SK-N-SH treated with all-trans-retinoic acid at 6 μM for 48 hours (cell line): ENCODE measurements at regions not wholly inside any gene's neighbourhood (a gene's known extent, or its start where the extent isn't known, plus 50 kb on each side); places are given as distances from the start of the nearest gene placed in this dataset.

Source experiments
- ATAC-seq: fragments of 200-7000 bp; cut with Tn5 transposase; 3 replicates; pipeline ENCODE4 v1.9.1; 2020; ENCODE audit warnings: mild to moderate bottlenecking, moderate library complexity
- ARNTL ChIP-seq: fragments of 450-650 bp; formaldehyde crosslinking; IDR thresholded peaks from 2 replicates; pipeline ENCODE4 v1.5.0; 2020; ENCODE audit warnings: low read depth, mild to moderate bottlenecking, moderate library complexity, borderline replicate concordance
- CSDC2 ChIP-seq: fragments of 250-450 bp; sonication (Bioruptor Pico); IDR thresholded peaks from 2 replicates; pipeline ENCODE4 v1.5.0; 2020; ENCODE audit warnings: mild to moderate bottlenecking, moderate library complexity
- ESRRG ChIP-seq: fragments of 250-450 bp; sonication (Bioruptor Pico); IDR thresholded peaks from 2 replicates; pipeline ENCODE4 v1.6.1; 2021; ENCODE audit warnings: mild to moderate bottlenecking
- GLIS3 ChIP-seq: fragments of 250-450 bp; sonication (Bioruptor Pico); IDR thresholded peaks from 2 replicates; pipeline ENCODE4 v1.5.0; 2020; ENCODE audit warnings: mild to moderate bottlenecking, moderate library complexity
- ISL1 ChIP-seq: fragments of 250-450 bp; sonication (Bioruptor Pico); IDR thresholded peaks from 2 replicates; pipeline ENCODE4 v2.1.2; 2022; ENCODE audit warnings: mild to moderate bottlenecking, moderate library complexity
- OSR1 ChIP-seq: fragments of 250-450 bp; sonication (Bioruptor Pico); IDR thresholded peaks from 2 replicates; pipeline ENCODE4 v1.8.0; 2022; ENCODE audit warnings: moderate library complexity, mild to moderate bottlenecking, inconsistent platforms
- PPARA ChIP-seq: fragments of 250-450 bp; sonication (Bioruptor Pico); IDR thresholded peaks from 2 replicates; pipeline ENCODE4 v1.5.0; 2020; ENCODE audit warnings: mild to moderate bottlenecking, borderline replicate concordance
- RARB ChIP-seq: fragments of 250-450 bp; sonication (Bioruptor Pico); IDR thresholded peaks from 2 replicates; pipeline ENCODE4 v1.8.0; 2021; ENCODE audit warnings: mild to moderate bottlenecking, moderate library complexity
- SNAI2 ChIP-seq: fragments of 250-450 bp; sonication (Bioruptor Pico); IDR thresholded peaks from 2 replicates; pipeline ENCODE4 v1.5.0; 2020; ENCODE audit warnings: mild to moderate bottlenecking, moderate library complexity
- TCF4 ChIP-seq: fragments of 250-450 bp; sonication (Bioruptor Pico); IDR thresholded peaks from 2 replicates; pipeline ENCODE4 v1.8.0; 2021; ENCODE audit warnings: mild to moderate bottlenecking, moderate library complexity, borderline replicate concordance
- TOX ChIP-seq: fragments of 250-450 bp; sonication (Bioruptor Pico); IDR thresholded peaks from 2 replicates; pipeline ENCODE4 v1.8.0; 2021; ENCODE audit warnings: mild to moderate bottlenecking, moderate library complexity, borderline replicate concordance
- ZC3H10 ChIP-seq: fragments of 250-450 bp; sonication (Bioruptor Pico); IDR thresholded peaks from 2 replicates; pipeline ENCODE4 v1.5.1; 2021; ENCODE audit warnings: mild to moderate bottlenecking, moderate library complexity
- ZFP3 ChIP-seq: fragments of 250-450 bp; sonication (Bioruptor Pico); IDR thresholded peaks from 2 replicates; pipeline ENCODE4 v1.5.0; 2020; ENCODE audit warnings: mild to moderate bottlenecking, moderate library complexity
- ZNF8 ChIP-seq: fragments of 450-650 bp; formaldehyde crosslinking; IDR thresholded peaks from 2 replicates; pipeline ENCODE4 v1.5.0; 2020; ENCODE audit warnings: mild to moderate bottlenecking, moderate library complexity
- TF ChIP-seq, protein P1 (sequence below): fragments of 250-450 bp; sonication (Bioruptor Pico); IDR thresholded peaks from 2 replicates; pipeline ENCODE4 v1.5.0; 2020; ENCODE audit warnings: mild to moderate bottlenecking, moderate library complexity
- TF ChIP-seq, protein P2 (sequence below): fragments of 250-450 bp; sonication (Bioruptor Pico); IDR thresholded peaks from 2 replicates; pipeline ENCODE4 v1.8.0; 2021; ENCODE audit warnings: low read depth, mild to moderate bottlenecking, moderate library complexity, borderline replicate concordance
- TF ChIP-seq, protein P3 (sequence below): fragments of 250-450 bp; sonication (Bioruptor Pico); IDR thresholded peaks from 2 replicates; pipeline ENCODE4 v1.8.0; 2020; ENCODE audit warnings: mild to moderate bottlenecking, moderate library complexity, borderline replicate concordance

DNA sequence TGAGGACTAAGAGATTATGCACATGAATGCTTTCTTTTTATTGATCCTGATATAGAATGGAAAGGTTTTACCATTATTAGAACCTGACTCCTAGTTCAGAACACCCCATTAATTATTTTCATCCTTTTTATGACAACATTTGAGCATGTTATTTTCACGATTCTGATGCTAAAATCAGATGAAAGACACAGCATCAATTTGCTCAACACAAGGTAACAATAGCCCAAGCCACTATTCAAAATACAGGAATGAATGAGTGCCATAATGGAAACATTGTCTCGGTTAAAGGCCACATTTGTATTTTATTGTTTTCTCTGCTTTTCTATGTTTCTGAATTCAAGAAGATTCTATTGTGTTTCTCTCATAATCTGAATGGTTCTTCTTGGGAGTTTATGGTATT lies 126.3 kb upstream of the POF1B start:
- ATAC-seq, result no peak
- no peak for TF ChIP-seq ZC3H10 (CRISPR knock-in tag)
- TF ChIP-seq PPARA, result no peak
- TF ChIP-seq, protein P1, sequence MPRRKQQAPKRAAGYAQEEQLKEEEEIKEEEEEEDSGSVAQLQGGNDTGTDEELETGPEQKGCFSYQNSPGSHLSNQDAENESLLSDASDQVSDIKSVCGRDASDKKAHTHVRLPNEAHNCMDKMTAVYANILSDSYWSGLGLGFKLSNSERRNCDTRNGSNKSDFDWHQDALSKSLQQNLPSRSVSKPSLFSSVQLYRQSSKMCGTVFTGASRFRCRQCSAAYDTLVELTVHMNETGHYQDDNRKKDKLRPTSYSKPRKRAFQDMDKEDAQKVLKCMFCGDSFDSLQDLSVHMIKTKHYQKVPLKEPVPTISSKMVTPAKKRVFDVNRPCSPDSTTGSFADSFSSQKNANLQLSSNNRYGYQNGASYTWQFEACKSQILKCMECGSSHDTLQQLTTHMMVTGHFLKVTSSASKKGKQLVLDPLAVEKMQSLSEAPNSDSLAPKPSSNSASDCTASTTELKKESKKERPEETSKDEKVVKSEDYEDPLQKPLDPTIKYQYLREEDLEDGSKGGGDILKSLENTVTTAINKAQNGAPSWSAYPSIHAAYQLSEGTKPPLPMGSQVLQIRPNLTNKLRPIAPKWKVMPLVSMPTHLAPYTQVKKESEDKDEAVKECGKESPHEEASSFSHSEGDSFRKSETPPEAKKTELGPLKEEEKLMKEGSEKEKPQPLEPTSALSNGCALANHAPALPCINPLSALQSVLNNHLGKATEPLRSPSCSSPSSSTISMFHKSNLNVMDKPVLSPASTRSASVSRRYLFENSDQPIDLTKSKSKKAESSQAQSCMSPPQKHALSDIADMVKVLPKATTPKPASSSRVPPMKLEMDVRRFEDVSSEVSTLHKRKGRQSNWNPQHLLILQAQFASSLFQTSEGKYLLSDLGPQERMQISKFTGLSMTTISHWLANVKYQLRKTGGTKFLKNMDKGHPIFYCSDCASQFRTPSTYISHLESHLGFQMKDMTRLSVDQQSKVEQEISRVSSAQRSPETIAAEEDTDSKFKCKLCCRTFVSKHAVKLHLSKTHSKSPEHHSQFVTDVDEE (CRISPR knock-in tag), result no peak
- no peak for TF ChIP-seq TOX (CRISPR knock-in tag)
- no peak for TF ChIP-seq GLIS3 (CRISPR knock-in tag)
- TF ChIP-seq RARB (CRISPR knock-in tag), result no peak
- TF ChIP-seq ISL1 (CRISPR knock-in tag), result no peak
- TF ChIP-seq SNAI2 (CRISPR knock-in tag), result no peak

DNA sequence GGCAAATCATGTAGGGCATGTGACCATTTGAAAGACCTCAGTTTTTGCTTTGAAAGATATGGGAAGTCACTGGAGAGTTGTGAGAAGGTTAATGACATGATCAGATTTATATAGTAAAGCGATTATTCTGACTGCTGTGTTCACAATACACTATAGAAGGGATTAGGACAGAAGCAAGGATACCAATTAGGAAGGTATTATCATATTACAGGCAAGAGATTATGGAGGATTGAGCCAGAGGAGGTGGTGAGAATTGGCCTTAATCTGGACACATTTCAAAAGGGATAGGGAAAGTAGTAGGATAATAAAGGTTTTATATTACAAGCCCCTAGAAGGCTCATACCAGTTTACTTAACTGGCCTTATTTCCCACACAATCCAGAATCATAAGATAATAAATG lies 124.9 kb upstream of the POF1B start:
- TF ChIP-seq GLIS3 (CRISPR knock-in tag), result no peak
- no peak for TF ChIP-seq ARNTL (CRISPR knock-in tag)
- TF ChIP-seq ZFP3 (CRISPR knock-in tag), result no peak
- TF ChIP-seq, protein P1 (CRISPR knock-in tag), result no peak
- no peak for TF ChIP-seq ESRRG (CRISPR knock-in tag)
- no peak for TF ChIP-seq TOX (CRISPR knock-in tag)
- no peak for TF ChIP-seq ISL1 (CRISPR knock-in tag)
- no peak for TF ChIP-seq CSDC2
- TF ChIP-seq OSR1 (CRISPR knock-in tag), result no peak
- no peak for TF ChIP-seq TCF4 (CRISPR knock-in tag)
- TF ChIP-seq ZNF8 (CRISPR knock-in tag), result no peak
- TF ChIP-seq, protein P2, sequence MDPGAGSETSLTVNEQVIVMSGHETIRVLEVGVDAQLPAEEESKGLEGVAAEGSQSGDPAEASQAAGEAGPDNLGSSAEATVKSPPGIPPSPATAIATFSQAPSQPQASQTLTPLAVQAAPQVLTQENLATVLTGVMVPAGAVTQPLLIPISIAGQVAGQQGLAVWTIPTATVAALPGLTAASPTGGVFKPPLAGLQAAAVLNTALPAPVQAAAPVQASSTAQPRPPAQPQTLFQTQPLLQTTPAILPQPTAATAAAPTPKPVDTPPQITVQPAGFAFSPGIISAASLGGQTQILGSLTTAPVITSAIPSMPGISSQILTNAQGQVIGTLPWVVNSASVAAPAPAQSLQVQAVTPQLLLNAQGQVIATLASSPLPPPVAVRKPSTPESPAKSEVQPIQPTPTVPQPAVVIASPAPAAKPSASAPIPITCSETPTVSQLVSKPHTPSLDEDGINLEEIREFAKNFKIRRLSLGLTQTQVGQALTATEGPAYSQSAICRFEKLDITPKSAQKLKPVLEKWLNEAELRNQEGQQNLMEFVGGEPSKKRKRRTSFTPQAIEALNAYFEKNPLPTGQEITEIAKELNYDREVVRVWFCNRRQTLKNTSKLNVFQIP (CRISPR knock-in tag), result no peak
- TF ChIP-seq, protein P3, sequence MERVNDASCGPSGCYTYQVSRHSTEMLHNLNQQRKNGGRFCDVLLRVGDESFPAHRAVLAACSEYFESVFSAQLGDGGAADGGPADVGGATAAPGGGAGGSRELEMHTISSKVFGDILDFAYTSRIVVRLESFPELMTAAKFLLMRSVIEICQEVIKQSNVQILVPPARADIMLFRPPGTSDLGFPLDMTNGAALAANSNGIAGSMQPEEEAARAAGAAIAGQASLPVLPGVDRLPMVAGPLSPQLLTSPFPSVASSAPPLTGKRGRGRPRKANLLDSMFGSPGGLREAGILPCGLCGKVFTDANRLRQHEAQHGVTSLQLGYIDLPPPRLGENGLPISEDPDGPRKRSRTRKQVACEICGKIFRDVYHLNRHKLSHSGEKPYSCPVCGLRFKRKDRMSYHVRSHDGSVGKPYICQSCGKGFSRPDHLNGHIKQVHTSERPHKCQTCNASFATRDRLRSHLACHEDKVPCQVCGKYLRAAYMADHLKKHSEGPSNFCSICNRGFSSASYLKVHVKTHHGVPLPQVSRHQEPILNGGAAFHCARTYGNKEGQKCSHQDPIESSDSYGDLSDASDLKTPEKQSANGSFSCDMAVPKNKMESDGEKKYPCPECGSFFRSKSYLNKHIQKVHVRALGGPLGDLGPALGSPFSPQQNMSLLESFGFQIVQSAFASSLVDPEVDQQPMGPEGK (CRISPR knock-in tag), result no peak
- ATAC-seq, result no peak

- no peak for TF ChIP-seq OSR1 (CRISPR knock-in tag)
- TF ChIP-seq, protein P2 (CRISPR knock-in tag), result no peak
- TF ChIP-seq RARB (CRISPR knock-in tag), result no peak
- TF ChIP-seq ZFP3 (CRISPR knock-in tag), result no peak
- no peak for ATAC-seq
Measured at GRCh38 chrX:85503258-85504158, 124.0 kb upstream of the POF1B start.
